Erythroblast (primary cell): ENCODE measurements at regions not wholly inside any gene's neighbourhood (a gene's known extent, or its start where the extent isn't known, plus 50 kb on each side); places are given as distances from the start of the nearest gene placed in this dataset.
A peak's percentile ranks its signal among the peaks of the same experiment; 100 is the strongest.
"Not testable (repeated sequence)": the region's sequence is repeated elsewhere in the genome, so short reads cannot be mapped to it uniquely, and the experiment has no call there.

ENCODE experiments used
- DNase-seq, 2 experiments: peaks; one replicate each; lab custom pipeline; 2025; lab: John Stamatoyannopoulos, UW
- GATA1 ChIP-seq: IDR thresholded peaks from 2 replicates; pipeline ENCODE4 v1.6.1; 2011; ENCODE audit warnings: low read depth, mild to moderate bottlenecking, control low read depth, low read length, moderate library complexity
- POLR2A ChIP-seq: IDR thresholded peaks from 2 replicates; pipeline ENCODE4 v1.6.1; 2011; ENCODE audit warnings: mild to moderate bottlenecking, low read length

DNA sequence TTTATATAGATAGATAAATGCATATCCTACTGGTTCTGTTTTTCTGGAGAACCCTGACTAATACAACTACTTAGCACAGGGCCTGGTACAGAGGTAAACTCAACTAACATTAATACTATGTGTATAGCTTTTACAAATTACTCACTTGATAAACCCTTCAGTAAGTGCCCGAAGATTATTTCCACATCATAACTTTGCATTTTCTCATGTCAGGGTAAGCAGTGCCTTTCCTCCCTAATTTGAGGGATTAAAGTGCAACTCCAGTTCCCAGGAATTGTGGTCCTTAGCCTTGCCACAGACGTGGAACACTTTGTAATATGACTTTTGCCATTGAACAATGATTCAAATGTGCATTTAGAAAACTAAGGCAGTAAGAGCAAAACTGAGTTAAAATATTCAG is 147.5 kb upstream of the SMLR1 start:
- no peak for DNase-seq
- no peak for TF ChIP-seq POLR2A
- no peak for TF ChIP-seq GATA1

DNA sequence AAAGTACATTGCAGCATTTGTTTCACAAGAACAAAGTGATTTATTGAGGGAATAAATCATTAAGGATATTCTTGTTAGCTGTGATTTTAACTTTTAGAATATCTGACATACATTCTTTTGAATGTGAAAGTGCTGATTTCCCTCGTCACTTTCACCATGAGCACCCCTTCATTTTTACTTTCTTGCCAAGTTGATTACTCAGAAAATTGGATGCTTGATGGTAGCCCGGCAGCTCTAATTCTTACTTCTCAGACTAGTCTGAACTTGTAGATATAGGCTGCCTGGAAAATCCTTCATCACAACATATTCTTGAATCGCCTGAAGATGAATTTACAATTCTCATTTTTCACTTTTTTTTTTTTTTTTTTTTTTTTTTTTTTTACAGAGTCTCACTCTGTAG is 147.1 kb upstream of the SMLR1 start:
- TF ChIP-seq GATA1 (no peak), POLR2A (no peak)
- DNase-seq = no peak

DNA sequence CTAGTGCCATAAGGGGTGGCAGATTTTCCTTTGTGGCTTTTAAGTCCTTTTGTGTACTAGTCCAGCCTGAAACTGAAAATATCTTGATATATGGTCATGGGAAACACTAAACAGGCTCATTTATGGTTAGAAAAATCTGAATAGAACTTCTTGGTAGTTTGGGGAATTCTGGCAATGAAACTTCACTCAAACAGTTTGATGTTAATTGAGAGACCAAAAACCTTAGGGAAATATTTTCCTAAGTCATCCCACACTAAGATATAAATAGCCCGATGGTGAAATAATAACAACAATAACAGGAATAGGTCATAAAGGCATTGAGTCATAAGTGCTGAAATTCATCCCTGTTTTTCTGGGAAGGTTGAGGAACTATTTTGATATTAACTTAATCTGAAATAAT is 146.2 kb upstream of the SMLR1 start:
- TF ChIP-seq POLR2A (no peak), GATA1 (no peak)
- DNase-seq = no peak

DNA sequence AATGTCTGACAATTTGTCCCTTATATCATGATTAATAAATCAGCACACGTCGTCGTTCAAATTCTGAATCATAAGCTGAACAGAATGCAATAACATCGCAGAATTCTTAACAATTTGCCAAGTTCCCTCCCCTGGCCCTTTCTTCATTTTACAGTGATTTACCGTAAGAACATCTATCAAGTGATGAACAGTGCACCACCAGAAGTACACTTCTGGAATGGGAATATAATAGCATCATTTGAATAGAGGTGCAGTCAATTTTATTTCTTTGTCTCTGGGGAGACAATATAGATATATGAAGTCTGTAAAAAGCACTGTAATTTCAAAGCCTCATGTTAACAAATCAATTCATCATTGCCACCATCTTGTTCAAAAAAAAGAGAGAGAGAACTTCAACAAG is 145.1 kb upstream of the SMLR1 start:
- DNase-seq = no peak
- TF ChIP-seq POLR2A = no peak
- TF ChIP-seq GATA1 = no peak

DNA sequence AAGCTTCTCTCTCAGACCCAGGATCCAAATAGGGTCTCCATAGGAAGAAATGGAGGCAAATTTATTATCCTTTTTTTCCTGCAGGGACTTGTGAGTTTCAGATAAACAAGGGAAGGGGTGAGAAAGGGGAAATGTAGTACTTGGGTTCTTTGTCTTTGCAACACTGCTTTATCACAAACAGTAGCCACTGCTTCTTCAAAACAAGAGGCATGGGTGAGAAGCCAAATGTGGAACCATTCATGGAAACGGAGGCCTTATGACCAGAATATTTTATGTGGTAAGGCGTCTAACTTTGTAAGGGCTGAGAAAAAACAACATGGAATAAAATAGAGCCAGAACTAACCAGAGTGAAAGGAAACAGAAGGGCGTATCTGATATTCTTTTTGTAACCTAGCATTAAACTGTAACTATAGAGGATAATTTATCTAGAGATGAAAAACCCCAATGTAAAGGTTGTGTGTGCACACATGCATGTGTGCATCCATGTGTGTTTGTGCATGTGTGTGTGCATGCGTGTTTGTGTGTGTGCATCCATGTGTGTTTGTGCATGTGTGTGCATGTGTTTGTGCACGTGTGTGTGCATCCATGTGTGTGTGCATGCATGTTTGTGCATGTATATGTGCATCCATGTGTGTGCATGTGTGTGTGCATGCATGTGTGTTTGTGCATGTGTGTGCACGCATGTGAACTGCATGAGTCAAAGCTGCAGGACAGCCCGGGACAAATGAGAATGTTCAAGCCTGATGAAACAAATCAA is 143.3 kb upstream of the SMLR1 start:
- TF ChIP-seq GATA1 = no peak
- TF ChIP-seq POLR2A = no peak
- no peak for DNase-seq

DNA sequence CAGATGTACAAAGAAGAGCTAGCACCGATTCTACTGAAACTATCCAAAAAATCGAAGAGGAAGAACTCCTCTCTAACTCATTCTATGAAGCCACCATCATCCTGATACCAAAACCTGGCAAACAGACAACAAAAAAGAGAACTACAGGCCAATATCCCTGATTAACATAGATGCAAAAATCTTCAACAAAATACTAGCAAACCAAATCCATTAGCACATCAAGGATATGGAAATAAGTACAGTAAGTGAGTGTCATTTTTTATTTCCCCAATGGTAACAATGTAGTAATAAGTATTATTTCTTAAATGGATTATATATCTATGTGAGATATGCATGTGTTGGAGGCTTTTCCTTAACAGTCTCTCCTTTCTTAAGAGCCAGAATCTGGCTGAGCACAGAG is 134.5 kb upstream of the SMLR1 start:
- no peak for DNase-seq
- no peak for TF ChIP-seq GATA1
- no peak for TF ChIP-seq POLR2A

DNA sequence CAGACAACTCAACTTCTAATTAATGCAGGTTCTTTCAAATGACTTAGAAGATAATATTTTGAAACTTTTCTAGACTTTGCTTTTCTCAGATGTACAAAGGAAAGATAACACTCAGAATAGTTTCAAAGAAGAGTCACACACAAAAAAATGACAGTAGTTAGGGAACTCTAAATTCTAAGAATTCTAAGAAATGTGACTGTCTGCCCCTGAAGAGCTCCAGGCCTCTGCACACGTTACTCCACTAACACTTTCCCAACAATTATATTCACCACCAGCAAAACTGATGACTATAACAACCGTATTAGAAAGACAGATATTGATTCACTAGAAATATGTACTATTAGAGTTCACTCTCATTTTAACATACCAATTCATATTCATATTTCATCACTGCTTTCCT is 133.3 kb upstream of the SMLR1 start:
- TF ChIP-seq POLR2A (no peak), GATA1 (no peak)
- DNase-seq = no peak

DNA sequence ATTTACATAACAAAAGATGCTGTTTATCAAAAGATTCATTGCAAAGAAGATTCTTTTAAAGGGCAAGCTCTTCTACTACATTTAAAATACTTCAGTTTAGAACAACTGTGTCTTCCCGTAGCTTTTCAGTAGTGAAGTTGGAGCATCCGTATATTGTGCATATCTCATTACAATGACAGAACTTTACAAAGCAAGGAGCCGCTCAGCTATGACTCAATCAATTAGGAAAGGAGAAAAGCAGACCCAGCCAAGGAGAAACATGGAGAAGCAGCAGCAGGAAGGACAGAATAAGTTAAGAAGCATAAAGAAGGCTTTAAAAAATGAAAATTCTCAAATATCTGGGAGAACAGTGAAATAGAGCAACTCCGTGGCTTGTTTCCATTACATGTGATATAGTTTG is 132.6 kb upstream of the SMLR1 start:
- no peak for DNase-seq
- no peak for TF ChIP-seq GATA1
- TF ChIP-seq POLR2A = no peak

DNA sequence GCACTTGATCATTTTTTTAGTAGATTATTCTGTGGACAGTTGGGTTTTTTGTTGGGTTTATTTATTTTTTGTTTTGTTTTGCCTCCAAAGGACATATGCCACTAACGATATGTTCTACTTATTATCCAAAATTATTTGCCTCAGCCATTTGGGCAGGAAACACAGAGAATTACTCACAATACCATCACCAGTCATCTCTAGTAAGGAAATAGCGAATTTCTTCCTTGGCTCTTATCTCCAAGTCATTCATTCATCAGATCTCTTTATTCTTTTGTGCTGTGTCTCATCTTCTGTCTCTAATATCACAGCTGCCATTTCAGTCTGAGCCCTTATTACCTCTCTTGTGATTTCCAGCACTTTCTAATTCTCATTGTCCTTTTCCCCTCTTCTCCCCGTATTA is 130.4 kb upstream of the SMLR1 start:
- DNase-seq = no peak

DNA sequence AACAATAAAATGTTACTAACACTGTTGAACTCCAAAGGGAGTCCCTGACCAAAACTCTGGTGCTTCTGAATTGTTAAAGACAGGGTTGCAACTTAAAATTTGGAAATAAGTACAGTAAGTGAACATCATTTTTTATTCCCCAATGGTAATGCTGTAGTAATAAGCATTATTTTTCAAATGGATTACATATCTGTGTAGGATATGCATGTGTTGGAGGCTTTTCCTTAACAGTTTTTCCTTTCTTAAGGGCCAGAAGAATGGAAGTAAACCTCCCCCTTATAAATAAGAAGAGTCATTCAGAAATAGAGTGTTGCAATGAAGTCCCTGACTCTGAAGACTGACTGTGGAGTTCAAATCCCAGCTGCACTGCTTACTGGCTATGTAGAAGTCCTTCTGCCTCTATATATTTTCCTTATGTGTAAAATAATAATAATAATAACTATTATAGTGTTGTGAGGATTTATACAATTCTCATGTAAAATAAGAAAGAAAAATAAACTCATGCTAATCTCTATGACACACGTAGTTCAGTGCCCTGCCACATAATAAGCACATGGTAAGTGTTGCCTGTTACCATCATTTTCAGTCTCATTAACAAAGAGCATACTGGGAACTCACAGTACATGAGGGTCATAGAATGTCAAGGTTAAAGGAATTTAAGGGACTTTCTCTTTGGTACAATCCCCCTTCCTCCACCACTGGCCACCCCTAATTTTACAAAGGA is 129.8 kb upstream of the SMLR1 start:
- TF ChIP-seq GATA1 = no peak
- no peak for DNase-seq

More for the DNA sequence above, 130.4 kb upstream of the SMLR1 start:
- no peak for TF ChIP-seq POLR2A

DNA sequence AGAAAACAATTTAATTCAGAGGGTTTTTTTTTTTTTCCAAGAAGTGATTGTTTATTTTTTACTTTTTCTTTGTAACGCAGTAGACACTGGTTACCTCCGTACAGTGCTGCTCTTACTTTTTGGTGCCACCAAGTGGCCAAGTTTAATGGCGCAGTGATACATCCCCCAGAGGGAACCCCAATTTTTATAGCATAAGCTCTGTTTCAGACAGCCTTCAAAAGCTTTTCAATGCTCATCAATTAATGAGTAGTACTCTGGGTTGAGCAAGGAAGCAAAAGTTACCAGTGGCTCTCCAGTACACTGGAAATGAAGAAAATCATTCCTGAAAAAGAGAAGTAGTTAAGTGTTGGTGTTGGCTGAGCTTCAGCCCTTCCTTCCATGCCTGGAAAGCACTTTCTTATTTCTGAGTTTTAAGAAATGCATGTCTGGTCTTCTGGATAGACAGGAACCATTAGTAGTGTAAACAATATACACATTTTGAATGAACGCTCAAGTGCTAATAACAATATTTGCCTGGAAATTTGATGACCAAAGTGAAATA is 129.1 kb upstream of the SMLR1 start:
- peak; percentile 26 to 44 for DNase-seq
- TF ChIP-seq GATA1 (no peak), POLR2A (no peak)

DNA sequence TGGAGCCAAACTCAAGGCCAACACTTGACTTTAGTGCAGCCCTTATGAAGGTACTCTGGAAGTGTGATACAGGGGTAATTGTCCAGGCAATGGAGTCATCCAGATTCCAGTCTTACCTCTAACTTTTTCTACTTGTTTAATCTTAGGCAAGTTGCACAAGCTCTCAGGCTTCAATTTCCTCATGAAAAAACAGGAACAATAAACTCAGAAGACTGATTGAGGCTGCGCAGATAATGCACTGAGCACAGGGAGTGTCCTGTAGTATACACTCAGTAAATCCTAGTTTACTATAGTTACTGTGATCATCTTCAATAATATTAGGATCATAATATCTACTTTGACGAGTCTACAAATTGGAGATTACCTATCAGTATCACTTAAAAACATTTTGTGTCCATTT is 127.5 kb upstream of the SMLR1 start:
- TF ChIP-seq POLR2A (no peak), GATA1 (no peak)
- no peak for DNase-seq

DNA sequence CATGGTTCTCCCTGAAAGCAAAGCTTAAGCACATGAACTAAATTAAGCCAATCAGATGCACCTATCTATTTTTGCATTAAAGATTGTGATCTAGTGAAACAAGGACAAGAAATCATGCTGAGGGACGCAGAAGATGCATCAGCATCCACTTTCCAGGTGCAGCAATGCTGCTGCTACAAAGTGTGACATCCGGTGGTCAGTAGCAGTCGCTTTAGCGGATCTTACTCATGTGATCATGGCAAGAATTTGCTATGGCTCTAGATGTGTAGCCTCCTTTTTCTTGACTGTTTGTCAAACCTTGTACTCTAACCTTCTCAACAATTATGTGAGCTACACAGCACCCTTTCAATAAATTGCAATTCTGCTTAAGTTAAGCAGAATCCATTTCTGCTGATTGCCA is 126.8 kb upstream of the SMLR1 start:
- no peak for DNase-seq
- TF ChIP-seq GATA1 (no peak), POLR2A (no peak)

DNA sequence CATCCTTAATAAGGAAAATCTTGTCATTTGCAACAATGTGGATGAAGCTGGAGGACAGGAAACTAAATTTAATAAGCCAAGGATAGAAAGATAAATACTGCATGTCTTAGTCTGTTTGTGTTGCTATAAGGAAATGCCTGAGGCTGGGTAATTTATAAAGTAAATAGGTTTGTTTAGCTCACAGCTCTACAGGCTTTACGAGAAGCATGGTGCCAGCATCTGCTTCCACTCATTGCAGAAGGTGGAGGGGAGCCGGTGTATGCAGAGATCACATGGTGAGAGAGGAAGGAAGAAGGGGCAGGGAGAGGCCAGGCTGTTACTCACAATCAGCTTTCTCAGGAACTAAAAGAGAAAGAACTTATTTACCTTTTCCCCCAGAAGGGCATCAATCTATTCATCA is 118.9 kb upstream of the SMLR1 start:
- no peak for TF ChIP-seq GATA1
- TF ChIP-seq POLR2A = no peak
- no peak for DNase-seq

DNA sequence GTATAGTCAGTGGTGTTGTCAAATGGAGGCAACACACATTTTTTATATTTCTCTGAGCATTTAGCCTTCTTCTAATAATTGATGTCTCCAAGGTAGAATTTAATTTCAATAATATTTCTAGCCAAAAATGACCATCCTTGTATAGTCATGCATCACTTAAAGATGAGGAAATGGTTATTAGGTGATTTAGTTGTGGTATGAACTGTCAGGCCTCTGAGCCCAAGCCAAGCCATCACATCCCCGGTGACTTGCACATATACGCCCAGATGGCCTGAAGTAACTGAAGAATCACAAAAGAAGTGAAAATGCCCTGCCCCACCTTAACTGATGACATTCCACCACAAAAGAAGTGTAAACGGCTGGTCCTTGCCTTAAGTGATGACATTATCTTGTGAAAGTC is 115.6 kb upstream of the SMLR1 start:
- not testable (repeated sequence) for DNase-seq
